HepG2 (cell line): ENCODE measurements at regions not wholly inside any gene's neighbourhood (a gene's known extent, or its start where the extent isn't known, plus 50 kb on each side); places are given as distances from the start of the nearest gene placed in this dataset.
A peak's percentile ranks its signal among the peaks of the same experiment; 100 is the strongest.

ENCODE experiments used
- ATAC-seq: fragments of 200-7000 bp; cut with Tn5 transposase; 3 replicates; pipeline ENCODE4 v1.9.1; 2020; ENCODE audit warnings: mild to moderate bottlenecking, moderate library complexity
- BruUV-seq: library from RNA; stranded (reverse); fragments of 400-500 nt; replicated peaks from 2 replicates; lab custom pipeline; 2021; lab: Mats Ljungman, UMichigan
- CTCF ChIA-PET: fragments of 300-600 bp; formaldehyde crosslinking; extraction: SDS; loops from one replicate; lab custom pipeline; 2021; ENCODE audit warnings: low total read pairs, inconsistent platforms, low intra/inter-chr PET ratio; lab: Yijun Ruan, JAX
- POLR2A ChIA-PET: fragments of 350-600 bp; sonication (Branson Sonifier 250); formaldehyde crosslinking; loops from one replicate; lab custom pipeline; 2020; ENCODE audit warnings: antibody characterized with exemption, inconsistent platforms; lab: Yijun Ruan, JAX
- DNase-seq: peaks from one replicate; pipeline ENCODE4 v3.0.0-alpha.2; 2015; ENCODE audit warnings: low spot score
- FAIRE-seq: peaks from 3 replicates; lab custom pipeline; 2011; peaks lifted over from hg19 to GRCh38; lab: Jason Lieb, UNC
- H2AFZ ChIP-seq: one replicate; pipeline ENCODE4 v1.6.1; 2011; ENCODE audit warnings: low read length, inconsistent platforms
- H3K27ac ChIP-seq: fragments of 300-600 bp; 3 replicates; pipeline ENCODE4 v1.8.0; 2011; ENCODE audit warnings: mixed run types, mild to moderate bottlenecking, mixed read lengths, low read length, inconsistent platforms; ENCODE audit not compliant: insufficient read depth; ENCODE audit errors: extremely low read length
- H3K27me3 ChIP-seq, 2 experiments: fragments of 200-600 bp in 1 of 2; 2 replicates in 1 of 2; 3 replicates in 1 of 2; pipeline versions ENCODE4 v1.6.0 to v1.8.0; 2011; ENCODE audit warnings: low read length in 2 of 2, mild to moderate bottlenecking in 2 of 2, moderate library complexity in 2 of 2, inconsistent platforms in 1 of 2; ENCODE audit not compliant: insufficient read depth in 2 of 2, control insufficient read depth in 1 of 2
- H3K36me3 ChIP-seq, 2 experiments: fragments of 200-600 bp in 1 of 2; replicated peaks in 1 of 2; 2 replicates in 1 of 2; 3 replicates in 1 of 2; pipeline versions ENCODE4 v1.5.1 to v1.8.0; 2011; ENCODE audit warnings: low read length in 2 of 2, inconsistent platforms in 1 of 2; ENCODE audit not compliant: insufficient read depth in 2 of 2, control insufficient read depth in 1 of 2
- H3K4me1 ChIP-seq: 2 replicates; pipeline ENCODE4 v1.5.1; 2012; ENCODE audit warnings: low read length, inconsistent platforms; ENCODE audit not compliant: insufficient read depth
- H3K4me2 ChIP-seq: 2 replicates; pipeline ENCODE4 v1.6.0; 2011; ENCODE audit warnings: low read depth, low read length, inconsistent platforms
- H3K4me3 ChIP-seq, 3 experiments: fragments of 200-600 bp in 1 of 3; sonication (generic), shearing (Covaris generic) in 1 of 3; replicated peaks in 1 of 3; 2 replicates each; pipeline ENCODE4 v1.5.1; 2011 to 2016; ENCODE audit warnings: low read length in 3 of 3, inconsistent platforms in 2 of 3, low read depth in 2 of 3, mild to moderate bottlenecking in 2 of 3, control low read depth in 1 of 3, mixed read lengths in 1 of 3; ENCODE audit not compliant: insufficient read depth in 1 of 3
- H3K79me2 ChIP-seq: one replicate; pipeline ENCODE4 v1.6.1; 2011; ENCODE audit warnings: low read length, inconsistent platforms; ENCODE audit not compliant: insufficient read depth
- H3K9ac ChIP-seq: 2 replicates; pipeline ENCODE4 v1.6.0; 2011; ENCODE audit warnings: mild to moderate bottlenecking, low read depth, low read length, inconsistent platforms; ENCODE audit not compliant: insufficient read depth
- H3K9me3 ChIP-seq: 2 replicates; pipeline ENCODE4 v1.5.1; 2012; ENCODE audit warnings: mild to moderate bottlenecking, low read length
- H4K20me1 ChIP-seq: 2 replicates; pipeline ENCODE4 v1.6.0; 2011; ENCODE audit warnings: inconsistent platforms, mild to moderate bottlenecking, low read length, moderate library complexity; ENCODE audit not compliant: insufficient read depth
- GABPA ChIP-seq, 2 experiments: IDR thresholded peaks; 2 replicates each; pipeline ENCODE4 v1.6.1; 2011 to 2016; ENCODE audit warnings: low read depth in 2 of 2, low read length in 1 of 2, missing biosample characterization in 1 of 2, missing genetic modification characterization in 1 of 2
- LRRFIP1 ChIP-seq: sonication (generic); formaldehyde crosslinking; conservative IDR thresholded peaks from 2 replicates; pipeline ENCODE4 v1.4.0; 2020; ENCODE audit warnings: missing genetic modification reagents
- MTA3 ChIP-seq: sonication (generic); formaldehyde crosslinking; IDR thresholded peaks from 2 replicates; pipeline ENCODE4 v1.4.0; 2020; ENCODE audit warnings: missing genetic modification reagents
- U2AF1 ChIP-seq: fragments of 200-400 bp; formaldehyde crosslinking; optimal IDR thresholded peaks from 2 replicates; pipeline ENCODE3; 2017; ENCODE audit warnings: mild to moderate bottlenecking, low read depth, low read length
- ZNF143 ChIP-seq: sonication (generic); formaldehyde crosslinking; IDR thresholded peaks from 2 replicates; pipeline ENCODE4 v1.4.0; 2020; ENCODE audit warnings: missing genetic modification reagents
- ZNF160 ChIP-seq: sonication (generic); formaldehyde crosslinking; IDR thresholded peaks from 2 replicates; pipeline ENCODE4 v1.8.0; 2022; ENCODE audit warnings: mild to moderate bottlenecking, inconsistent platforms, missing genetic modification reagents
- ZNF230 ChIP-seq: sonication (generic); formaldehyde crosslinking; IDR thresholded peaks from 2 replicates; pipeline ENCODE4 v1.4.0; 2020; ENCODE audit warnings: mild to moderate bottlenecking, missing genetic modification reagents
- WGBS: methylation state at CpG from one replicate; pipeline ENCODE4 v1.1.6; 2017; ENCODE audit warnings: low lambda C conversion rate; 5-methylcytosine and 5-hydroxymethylcytosine counted together
- in situ Hi-C: cut with HindIII; loops from 2 replicates; pipeline ENCODE4 v1.10.0; 2017; ENCODE audit warnings: low pct_unique_long_range_greater_than_20kb; ENCODE audit not compliant: extremely low pct_ligation_motif_present
- intact Hi-C: fragments of 100-400 bp; cut with micrococcal nuclease; formaldehyde crosslinking; loops from one replicate; pipeline ENCODE4 v1.10.0; 2022; ENCODE audit not compliant: unreplicated experiment
- TF ChIP-seq, protein P1 (sequence below): sonication (generic); formaldehyde crosslinking; IDR thresholded peaks from 2 replicates; pipeline ENCODE4 v1.5.1; 2020; ENCODE audit warnings: missing genetic modification reagents, mild to moderate bottlenecking, borderline replicate concordance

DNA sequence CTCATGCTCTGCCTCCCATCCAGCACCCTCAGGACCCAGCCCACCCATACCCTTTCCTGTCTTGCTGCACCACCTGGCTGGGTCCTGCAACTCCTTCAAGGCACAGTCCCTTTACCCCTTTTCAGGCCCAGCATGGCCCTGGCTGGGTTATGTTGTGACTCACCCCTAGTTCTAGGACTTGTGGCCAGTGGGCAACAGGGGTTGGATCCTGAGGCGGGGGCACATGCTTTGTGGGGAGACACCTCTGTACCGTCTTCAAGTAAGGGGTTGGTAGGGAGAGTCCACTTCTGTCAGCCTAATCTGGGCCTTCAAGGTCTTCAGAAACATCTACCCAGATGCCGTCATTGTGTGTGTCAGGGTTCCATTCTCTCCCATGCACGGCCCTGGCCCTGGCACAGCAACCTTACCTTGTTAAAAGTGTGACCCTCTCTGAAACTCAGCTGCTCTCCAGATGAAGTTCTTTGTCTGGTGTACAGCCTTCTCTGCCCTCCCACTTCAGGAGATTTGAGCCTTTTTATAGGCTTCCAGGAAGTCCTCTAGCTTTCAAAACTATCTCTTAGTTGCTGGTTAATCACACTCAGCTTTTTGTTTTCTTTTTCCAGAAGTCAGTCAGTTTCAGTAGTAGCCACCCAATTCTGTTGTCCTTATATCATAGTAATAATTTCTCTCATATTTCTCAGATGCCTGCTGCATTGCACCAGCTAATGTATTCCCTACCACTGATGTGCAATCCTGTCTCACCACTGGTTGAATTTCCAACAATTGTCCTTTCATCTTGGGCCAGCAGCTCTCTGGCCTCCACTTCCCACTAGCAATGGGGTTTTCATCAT, 107.3 kb downstream of the NRN1 start:
- ATAC-seq = no peak
- H3K79me2 ChIP-seq = no peaks in the 10 kb centered on the region
- no peak for FAIRE-seq
- ChIA-PET POLR2A (no interaction called here), CTCF (no interaction called here)
- in situ Hi-C loops (no loop called here), intact Hi-C loops (no loop called here)
- H3K9ac ChIP-seq = no peak overlapping the region
- no peaks in the 10 kb centered on the region for H3K4me1 ChIP-seq
- no peak overlapping the region for H3K4me2 ChIP-seq
- no peak overlapping the region for H2AFZ ChIP-seq
- TF ChIP-seq, protein P1, sequence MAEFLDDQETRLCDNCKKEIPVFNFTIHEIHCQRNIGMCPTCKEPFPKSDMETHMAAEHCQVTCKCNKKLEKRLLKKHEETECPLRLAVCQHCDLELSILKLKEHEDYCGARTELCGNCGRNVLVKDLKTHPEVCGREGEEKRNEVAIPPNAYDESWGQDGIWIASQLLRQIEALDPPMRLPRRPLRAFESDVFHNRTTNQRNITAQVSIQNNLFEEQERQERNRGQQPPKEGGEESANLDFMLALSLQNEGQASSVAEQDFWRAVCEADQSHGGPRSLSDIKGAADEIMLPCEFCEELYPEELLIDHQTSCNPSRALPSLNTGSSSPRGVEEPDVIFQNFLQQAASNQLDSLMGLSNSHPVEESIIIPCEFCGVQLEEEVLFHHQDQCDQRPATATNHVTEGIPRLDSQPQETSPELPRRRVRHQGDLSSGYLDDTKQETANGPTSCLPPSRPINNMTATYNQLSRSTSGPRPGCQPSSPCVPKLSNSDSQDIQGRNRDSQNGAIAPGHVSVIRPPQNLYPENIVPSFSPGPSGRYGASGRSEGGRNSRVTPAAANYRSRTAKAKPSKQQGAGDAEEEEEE (CRISPR knock-in tag) = no peak
- TF ChIP-seq GABPA (IDR thresholded peaks at IDR 0.05; ENCODE audit: low read depth, low read length) (no peak), GABPA (CRISPR knock-in tag; IDR thresholded peaks at IDR 0.05; ENCODE audit: low read depth) (no peak), ZNF230 (CRISPR knock-in tag) (no peak)
- H3K9me3 ChIP-seq = no peaks in the 10 kb centered on the region
- H4K20me1 ChIP-seq = no peaks in the 10 kb centered on the region
- H3K36me3 ChIP-seq = no peaks in the 10 kb centered on the region
- H3K27me3 ChIP-seq = no peaks in the 10 kb centered on the region; a peak in 1 of 5 replicates
- WGBS = 19% methylated on average over 2 of the region's 4 CpGs
- H3K4me3 ChIP-seq = no peak overlapping the region
- no peak for DNase-seq
- BruUV-seq = no TSS peak
- H3K27ac ChIP-seq = no peak overlapping the region

DNA sequence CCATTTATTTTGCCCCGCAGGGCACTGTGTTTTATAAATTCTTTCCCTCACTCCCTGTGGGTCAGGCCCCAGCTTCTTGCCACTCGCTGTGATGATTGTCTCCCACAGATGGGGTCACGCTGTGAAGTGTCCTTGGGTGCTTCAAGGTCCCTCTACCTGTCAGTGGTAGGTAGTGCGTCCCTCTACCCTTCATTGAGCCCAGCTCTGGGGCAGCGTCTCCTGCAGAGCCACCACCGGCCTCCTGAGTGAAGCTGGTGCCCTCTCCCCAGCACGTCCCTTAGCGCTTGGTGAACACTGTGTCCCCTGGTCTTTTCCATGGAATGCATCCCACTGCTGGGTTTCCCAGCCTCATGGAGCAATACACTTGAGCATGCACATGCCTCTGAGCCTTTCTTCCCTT, 108.2 kb downstream of the NRN1 start:
- H3K27ac ChIP-seq = no peak overlapping the region
- intact Hi-C loops (no loop called here), in situ Hi-C loops (no loop called here)
- no peaks in the 10 kb centered on the region for H3K4me1 ChIP-seq
- no peak overlapping the region for H3K4me3 ChIP-seq
- no peaks in the 10 kb centered on the region for H3K79me2 ChIP-seq
- H4K20me1 ChIP-seq = no peaks in the 10 kb centered on the region
- ATAC-seq (peak; percentile 87), FAIRE-seq (no peak), DNase-seq (no peak)
- ChIA-PET CTCF (no interaction called here), POLR2A (no interaction called here)
- H3K36me3 ChIP-seq = no peaks in the 10 kb centered on the region
- no peaks in the 10 kb centered on the region; a peak in 1 of 5 replicates for H3K27me3 ChIP-seq
- H3K4me2 ChIP-seq = no peak overlapping the region
- H2AFZ ChIP-seq = no peak overlapping the region
- WGBS = 27% methylated on average over 6 of the region's 8 CpGs
- H3K9me3 ChIP-seq = no peaks in the 10 kb centered on the region
- TF ChIP-seq MTA3 (CRISPR knock-in tag) (no peak), LRRFIP1 (no peak), U2AF1 (no peak), ZNF160 (CRISPR knock-in tag) (no peak), ZNF143 (no peak)
- no peak overlapping the region for H3K9ac ChIP-seq
- no TSS peak for BruUV-seq
